ENCODE measurements at regions not wholly inside any gene's neighbourhood (a gene's known extent, or its start where the extent isn't known, plus 50 kb on each side); places are given as distances from the start of the nearest gene placed in this dataset.

DNA sequence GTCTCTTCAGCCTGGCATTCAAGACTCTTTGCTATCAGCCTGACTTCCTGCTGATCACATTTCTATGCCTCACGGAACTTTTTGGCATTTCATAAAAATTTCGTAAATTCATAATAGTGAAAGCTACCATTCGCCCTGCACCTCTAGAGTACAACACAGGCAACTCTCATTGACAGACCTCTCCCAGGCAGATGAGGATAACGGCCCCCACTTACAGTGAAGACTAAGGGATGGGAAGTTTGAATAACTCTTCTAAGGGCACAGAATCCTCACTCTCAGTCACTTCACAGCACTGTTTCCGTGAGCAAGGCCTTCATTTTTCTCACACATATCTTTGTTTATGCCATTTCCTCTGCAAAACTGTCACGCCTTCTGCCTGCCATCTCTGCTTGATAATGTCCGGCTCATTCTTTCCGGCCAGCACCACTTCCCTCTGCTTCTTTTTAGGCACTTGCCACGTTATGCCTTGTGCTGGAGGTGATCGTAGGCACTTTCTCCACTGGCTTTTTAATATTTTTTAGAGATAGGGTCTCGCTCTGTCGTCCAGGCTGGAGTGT lies 224.1 kb upstream of the HES1 start:
- TF ChIP-seq EZH2 (IDR thresholded peaks at IDR 0.05; ENCODE audit: borderline replicate concordance, insufficient read depth, low read length, poor library complexity, severe bottlenecking) (no peak), TAF1 (IDR thresholded peaks at IDR 0.05; ENCODE audit: low read depth) (no peak)
- TF ChIP-seq, protein P1, sequence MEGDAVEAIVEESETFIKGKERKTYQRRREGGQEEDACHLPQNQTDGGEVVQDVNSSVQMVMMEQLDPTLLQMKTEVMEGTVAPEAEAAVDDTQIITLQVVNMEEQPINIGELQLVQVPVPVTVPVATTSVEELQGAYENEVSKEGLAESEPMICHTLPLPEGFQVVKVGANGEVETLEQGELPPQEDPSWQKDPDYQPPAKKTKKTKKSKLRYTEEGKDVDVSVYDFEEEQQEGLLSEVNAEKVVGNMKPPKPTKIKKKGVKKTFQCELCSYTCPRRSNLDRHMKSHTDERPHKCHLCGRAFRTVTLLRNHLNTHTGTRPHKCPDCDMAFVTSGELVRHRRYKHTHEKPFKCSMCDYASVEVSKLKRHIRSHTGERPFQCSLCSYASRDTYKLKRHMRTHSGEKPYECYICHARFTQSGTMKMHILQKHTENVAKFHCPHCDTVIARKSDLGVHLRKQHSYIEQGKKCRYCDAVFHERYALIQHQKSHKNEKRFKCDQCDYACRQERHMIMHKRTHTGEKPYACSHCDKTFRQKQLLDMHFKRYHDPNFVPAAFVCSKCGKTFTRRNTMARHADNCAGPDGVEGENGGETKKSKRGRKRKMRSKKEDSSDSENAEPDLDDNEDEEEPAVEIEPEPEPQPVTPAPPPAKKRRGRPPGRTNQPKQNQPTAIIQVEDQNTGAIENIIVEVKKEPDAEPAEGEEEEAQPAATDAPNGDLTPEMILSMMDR (IDR thresholded peaks at IDR 0.05; ENCODE audit: poor library complexity, severe bottlenecking), result no peak
- TF ChIP-seq, protein P2, sequence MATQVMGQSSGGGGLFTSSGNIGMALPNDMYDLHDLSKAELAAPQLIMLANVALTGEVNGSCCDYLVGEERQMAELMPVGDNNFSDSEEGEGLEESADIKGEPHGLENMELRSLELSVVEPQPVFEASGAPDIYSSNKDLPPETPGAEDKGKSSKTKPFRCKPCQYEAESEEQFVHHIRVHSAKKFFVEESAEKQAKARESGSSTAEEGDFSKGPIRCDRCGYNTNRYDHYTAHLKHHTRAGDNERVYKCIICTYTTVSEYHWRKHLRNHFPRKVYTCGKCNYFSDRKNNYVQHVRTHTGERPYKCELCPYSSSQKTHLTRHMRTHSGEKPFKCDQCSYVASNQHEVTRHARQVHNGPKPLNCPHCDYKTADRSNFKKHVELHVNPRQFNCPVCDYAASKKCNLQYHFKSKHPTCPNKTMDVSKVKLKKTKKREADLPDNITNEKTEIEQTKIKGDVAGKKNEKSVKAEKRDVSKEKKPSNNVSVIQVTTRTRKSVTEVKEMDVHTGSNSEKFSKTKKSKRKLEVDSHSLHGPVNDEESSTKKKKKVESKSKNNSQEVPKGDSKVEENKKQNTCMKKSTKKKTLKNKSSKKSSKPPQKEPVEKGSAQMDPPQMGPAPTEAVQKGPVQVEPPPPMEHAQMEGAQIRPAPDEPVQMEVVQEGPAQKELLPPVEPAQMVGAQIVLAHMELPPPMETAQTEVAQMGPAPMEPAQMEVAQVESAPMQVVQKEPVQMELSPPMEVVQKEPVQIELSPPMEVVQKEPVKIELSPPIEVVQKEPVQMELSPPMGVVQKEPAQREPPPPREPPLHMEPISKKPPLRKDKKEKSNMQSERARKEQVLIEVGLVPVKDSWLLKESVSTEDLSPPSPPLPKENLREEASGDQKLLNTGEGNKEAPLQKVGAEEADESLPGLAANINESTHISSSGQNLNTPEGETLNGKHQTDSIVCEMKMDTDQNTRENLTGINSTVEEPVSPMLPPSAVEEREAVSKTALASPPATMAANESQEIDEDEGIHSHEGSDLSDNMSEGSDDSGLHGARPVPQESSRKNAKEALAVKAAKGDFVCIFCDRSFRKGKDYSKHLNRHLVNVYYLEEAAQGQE (IDR thresholded peaks at IDR 0.05; ENCODE audit: borderline replicate concordance), result no peak

Data from neural cell (in vitro differentiated cells).